Prostate gland (tissue), 2 donors: ENCODE measurements at regions not wholly inside any gene's neighbourhood (a gene's known extent, or its start where the extent isn't known, plus 50 kb on each side); places are given as distances from the start of the nearest gene placed in this dataset.
"Not testable (repeated sequence)": the region's sequence is repeated elsewhere in the genome, so short reads cannot be mapped to it uniquely, and the experiment has no call there.

Experiments used
- DNase-seq: peaks from one replicate; pipeline ENCODE4 v3.0.0-alpha.2; 2019; ENCODE audit warnings: low spot score
- H3K27ac ChIP-seq, 2 donors: fragments of 200-600 bp; sonication (generic); 2 replicates each; pipeline ENCODE4 v1.5.1; 2017 to 2019
- H3K27me3 ChIP-seq: fragments of 200-600 bp; sonication (generic); replicated peaks from 2 replicates; pipeline ENCODE4 v1.5.1; 2019; ENCODE audit not compliant: insufficient read depth
- H3K36me3 ChIP-seq, 2 donors: fragments of 200-600 bp; sonication (generic); 1 replicate in 1 of 2; 2 replicates in 1 of 2; pipeline versions ENCODE4 v1.5.1 to v1.8.1; 2017 to 2019
- H3K4me1 ChIP-seq: fragments of 200-600 bp; sonication (generic); replicated peaks from 2 replicates; pipeline ENCODE4 v1.5.1; 2019
- H3K4me3 ChIP-seq, 2 donors: fragments of 200-600 bp; sonication (generic); 2 replicates each; pipeline ENCODE4 v1.5.1; 2017 to 2019
- H3K9me3 ChIP-seq: fragments of 200-600 bp; sonication (generic); 2 replicates; pipeline ENCODE4 v1.5.1; 2017
- POLR2A ChIP-seq: fragments of 450-650 bp; IDR thresholded peaks from one replicate; pipeline ENCODE4 v1.6.1; 2016; ENCODE audit warnings: antibody characterized with exemption, mild to moderate bottlenecking
- POLR2AphosphoS5 ChIP-seq: sonication (generic); formaldehyde crosslinking; IDR thresholded peaks from one replicate; pipeline ENCODE4 v1.6.1; 2017; ENCODE audit warnings: antibody characterized with exemption
- WGBS: methylation state at CpG from one replicate; pipeline ENCODE4 v1.1.5; 2018; 5-methylcytosine and 5-hydroxymethylcytosine counted together
- intact Hi-C: fragments of 100-400 bp; cut with DNase I; formaldehyde crosslinking; loops from one replicate; pipeline ENCODE4 v1.14.2; 2022
- TF ChIP-seq, protein P1 (sequence below), 4 experiments: fragments of 200-600 bp in 2 of 4; fragments of 450-650 bp in 2 of 4; sonication (generic) in 2 of 4; IDR thresholded peaks; 1 replicate in 3 of 4; 2 replicates in 1 of 4; pipeline ENCODE4 v1.5.1; 2016 to 2019; ENCODE audit warnings: antibody characterized with exemption in 4 of 4, mild to moderate bottlenecking in 2 of 4, moderate library complexity in 2 of 4

- Histone ChIP-seq H3K4me3 (no peak overlapping the region), H3K36me3 (no peaks in the 10 kb centered on the region), H3K27me3 (no peaks in the 10 kb centered on the region), H3K9me3 (no peaks in the 10 kb centered on the region), H3K4me1 (no peaks in the 10 kb centered on the region), H3K27ac (no peak overlapping the region)
- TF ChIP-seq POLR2AphosphoS5 (no peak), POLR2A (no peak)
- TF ChIP-seq, protein P1, sequence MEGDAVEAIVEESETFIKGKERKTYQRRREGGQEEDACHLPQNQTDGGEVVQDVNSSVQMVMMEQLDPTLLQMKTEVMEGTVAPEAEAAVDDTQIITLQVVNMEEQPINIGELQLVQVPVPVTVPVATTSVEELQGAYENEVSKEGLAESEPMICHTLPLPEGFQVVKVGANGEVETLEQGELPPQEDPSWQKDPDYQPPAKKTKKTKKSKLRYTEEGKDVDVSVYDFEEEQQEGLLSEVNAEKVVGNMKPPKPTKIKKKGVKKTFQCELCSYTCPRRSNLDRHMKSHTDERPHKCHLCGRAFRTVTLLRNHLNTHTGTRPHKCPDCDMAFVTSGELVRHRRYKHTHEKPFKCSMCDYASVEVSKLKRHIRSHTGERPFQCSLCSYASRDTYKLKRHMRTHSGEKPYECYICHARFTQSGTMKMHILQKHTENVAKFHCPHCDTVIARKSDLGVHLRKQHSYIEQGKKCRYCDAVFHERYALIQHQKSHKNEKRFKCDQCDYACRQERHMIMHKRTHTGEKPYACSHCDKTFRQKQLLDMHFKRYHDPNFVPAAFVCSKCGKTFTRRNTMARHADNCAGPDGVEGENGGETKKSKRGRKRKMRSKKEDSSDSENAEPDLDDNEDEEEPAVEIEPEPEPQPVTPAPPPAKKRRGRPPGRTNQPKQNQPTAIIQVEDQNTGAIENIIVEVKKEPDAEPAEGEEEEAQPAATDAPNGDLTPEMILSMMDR (IDR thresholded peaks at IDR 0.05): no peak
- intact Hi-C loops: loop anchor here (5.0 kb wide), 2 partner anchors 144 to 294 kb away; no protein-coding TSS in a partner anchor
- DNase-seq: no peak
Measured at GRCh38 chrX:80576267-80576666, 156.0 kb downstream of the TENT5D start.

GRCh38 chrX:80576806-80577533 is 156.7 kb downstream of the TENT5D start:
- DNase-seq: no peak
- Histone ChIP-seq H3K27ac (no peak overlapping the region), H3K36me3 (no peaks in the 10 kb centered on the region), H3K27me3 (no peaks in the 10 kb centered on the region), H3K4me3 (no peak overlapping the region), H3K9me3 (no peaks in the 10 kb centered on the region), H3K4me1 (no peaks in the 10 kb centered on the region)
- TF ChIP-seq, protein P1 (IDR thresholded peaks at IDR 0.05): no peak
- TF ChIP-seq POLR2A: no peak
- TF ChIP-seq POLR2AphosphoS5: no peak
- WGBS: 60% methylated on average over 2 of the region's 2 CpGs
- intact Hi-C loops: loop anchor here (5.0 kb wide), 2 partner anchors 145 to 295 kb away; no protein-coding TSS in a partner anchor

DNA sequence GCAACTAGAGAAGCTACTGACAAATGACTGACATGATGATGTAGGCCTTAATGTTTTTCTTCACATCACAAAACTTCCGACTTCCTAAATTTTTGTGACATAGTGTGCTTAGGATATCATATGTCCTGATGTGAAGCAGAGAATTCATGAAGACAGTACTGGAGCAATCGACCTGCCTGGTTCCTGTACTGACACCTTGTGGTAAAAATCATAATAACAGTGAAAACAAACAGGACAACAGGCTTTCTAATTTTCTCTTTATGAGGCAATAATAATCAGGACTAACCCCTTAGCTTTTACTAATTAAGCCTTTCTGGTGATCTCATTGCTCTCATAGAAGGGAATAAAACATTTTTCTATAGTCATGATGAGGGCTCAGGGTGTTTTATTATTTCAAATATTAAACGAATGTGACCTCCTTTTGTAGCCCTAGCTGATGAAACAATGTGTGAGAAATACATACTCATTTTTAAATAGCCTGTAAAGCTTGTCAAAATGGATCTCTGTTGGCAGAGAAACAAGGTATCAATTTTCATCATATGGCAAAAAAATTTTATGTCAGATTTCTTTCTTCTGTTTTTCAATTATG is 158.4 kb downstream of the TENT5D start:
- WGBS: 15% methylated on average over 3 of the region's 3 CpGs
- Histone ChIP-seq H3K36me3 (no peaks in the 10 kb centered on the region), H3K4me3 (no peak overlapping the region), H3K27ac (no peak overlapping the region), H3K9me3 (no peaks in the 10 kb centered on the region), H3K27me3 (no peaks in the 10 kb centered on the region), H3K4me1 (no peaks in the 10 kb centered on the region)
- TF ChIP-seq, protein P1 (IDR thresholded peaks at IDR 0.05): peak in 3 of 4 experiments; percentile 16 to 51 (median 31)
- TF ChIP-seq POLR2AphosphoS5: no peak
- intact Hi-C loops: loop anchor here (5.0 kb wide), 2 partner anchors 146 to 296 kb away; no protein-coding TSS in a partner anchor
- no peak for DNase-seq

DNA sequence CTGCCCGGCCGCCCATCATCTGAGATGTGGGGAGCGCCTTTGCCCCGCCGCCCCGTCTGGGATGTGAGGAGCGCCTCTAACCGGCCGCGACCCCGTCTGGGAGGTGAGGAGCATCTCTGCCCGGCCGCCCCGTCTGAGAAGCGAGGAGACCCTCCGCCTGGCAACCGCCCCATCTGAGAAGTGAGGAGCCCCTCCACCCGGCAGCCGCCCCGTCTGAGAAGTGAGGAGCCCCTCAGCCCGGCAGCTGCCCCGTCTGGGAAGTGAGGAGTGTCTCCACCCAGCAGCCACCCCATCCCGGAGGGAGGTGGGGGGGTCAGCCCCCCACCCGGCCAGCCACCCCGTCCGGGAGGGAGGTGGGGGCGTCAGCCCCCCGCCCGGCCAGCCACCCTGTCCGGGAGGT is 170.7 kb downstream of the TENT5D start:
- intact Hi-C loops, H3K9me3 ChIP-seq, H3K27me3 ChIP-seq, H3K4me3 ChIP-seq, DNase-seq, H3K4me1 ChIP-seq, H3K36me3 ChIP-seq, H3K27ac ChIP-seq: not testable (repeated sequence)
- WGBS: 95% methylated on average over 22 of the region's 30 CpGs

DNA sequence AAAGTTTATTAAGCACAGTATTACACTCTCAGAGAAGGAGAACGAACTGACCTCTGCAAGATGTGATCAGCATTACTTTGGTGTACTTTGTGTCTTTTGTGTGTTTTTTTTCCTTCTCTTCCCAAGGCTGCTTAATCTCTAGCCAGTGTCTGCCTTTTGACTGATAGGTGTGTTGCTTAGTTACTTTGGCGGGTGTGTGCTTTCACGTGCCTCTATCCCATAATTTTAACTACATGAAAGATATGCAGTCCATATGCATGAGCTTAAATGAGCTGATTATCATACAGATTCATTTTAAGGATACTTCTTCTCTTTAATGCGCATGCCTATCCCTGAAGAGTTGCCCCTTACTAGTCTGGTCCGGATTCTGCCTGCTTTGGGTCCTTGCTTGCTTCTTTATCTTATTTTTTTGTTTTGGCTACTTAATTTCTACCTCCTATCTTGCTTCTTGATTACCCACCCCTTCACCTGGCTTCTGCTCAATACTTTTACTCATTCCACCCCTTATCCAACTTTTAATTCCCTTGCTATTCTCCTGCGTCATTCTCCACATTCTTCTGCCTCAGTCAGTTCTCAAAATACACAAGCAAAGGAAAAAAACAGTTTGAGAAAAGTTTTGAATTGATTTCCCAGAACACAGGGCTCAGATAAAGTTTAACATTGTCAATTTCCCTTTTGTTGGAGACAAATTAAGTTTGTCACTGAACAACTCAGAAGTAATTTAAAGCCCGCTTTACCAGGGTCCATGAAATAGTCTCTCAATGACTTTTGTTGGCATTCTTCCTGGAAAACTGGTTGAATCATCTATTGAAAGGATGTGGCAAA is 182.0 kb downstream of the TENT5D start:
- 62% methylated on average over 7 of the region's 7 CpGs for WGBS
- DNase-seq: no peak
- intact Hi-C loops: no loop called here

More for the DNA sequence above, 182.0 kb downstream of the TENT5D start:
- Histone ChIP-seq H3K27me3 (no peaks in the 10 kb centered on the region), H3K27ac (no peak overlapping the region), H3K36me3 (no peaks in the 10 kb centered on the region), H3K4me3 (no peak overlapping the region), H3K4me1 (no peaks in the 10 kb centered on the region), H3K9me3 (no peaks in the 10 kb centered on the region)
- TF ChIP-seq POLR2A (no peak), POLR2AphosphoS5 (no peak)
- TF ChIP-seq, protein P1 (IDR thresholded peaks at IDR 0.05): no peak
